Activated CD4-positive, CD25-positive, alpha-beta regulatory T cell (primary cell): ENCODE measurements at regions not wholly inside any gene's neighbourhood (a gene's known extent, or its start where the extent isn't known, plus 50 kb on each side); places are given as distances from the start of the nearest gene placed in this dataset.
"Not testable (repeated sequence)": the region's sequence is repeated elsewhere in the genome, so short reads cannot be mapped to it uniquely, and the experiment has no call there.

Source experiments
- DNase-seq, 4 experiments: peaks; one replicate each; lab custom pipeline; 2025; lab: John Stamatoyannopoulos, UW

GRCh38 chr20:16864069-16864468 lies 115.9 kb downstream of the OTOR start:
- no peak for DNase-seq

DNA sequence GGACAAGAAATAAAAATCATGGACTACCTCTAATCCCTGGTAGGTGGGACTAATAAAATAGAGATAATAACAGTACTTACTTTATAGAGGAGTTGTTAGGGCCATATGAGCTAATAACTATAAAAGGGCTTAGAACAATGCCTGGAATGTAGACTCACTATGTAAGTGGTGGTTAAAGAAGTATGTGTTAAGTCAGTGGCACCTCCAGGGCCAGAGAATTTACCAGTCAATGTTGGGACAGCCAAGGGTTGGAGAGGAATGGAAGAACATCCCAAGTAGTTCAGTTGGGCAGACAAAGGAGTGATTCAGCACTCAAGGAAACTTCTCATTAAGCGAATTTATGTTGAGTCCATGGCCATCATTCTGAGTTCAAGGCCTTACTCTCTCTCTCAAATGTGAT lies 116.8 kb downstream of the OTOR start:
- no peak for DNase-seq

DNA sequence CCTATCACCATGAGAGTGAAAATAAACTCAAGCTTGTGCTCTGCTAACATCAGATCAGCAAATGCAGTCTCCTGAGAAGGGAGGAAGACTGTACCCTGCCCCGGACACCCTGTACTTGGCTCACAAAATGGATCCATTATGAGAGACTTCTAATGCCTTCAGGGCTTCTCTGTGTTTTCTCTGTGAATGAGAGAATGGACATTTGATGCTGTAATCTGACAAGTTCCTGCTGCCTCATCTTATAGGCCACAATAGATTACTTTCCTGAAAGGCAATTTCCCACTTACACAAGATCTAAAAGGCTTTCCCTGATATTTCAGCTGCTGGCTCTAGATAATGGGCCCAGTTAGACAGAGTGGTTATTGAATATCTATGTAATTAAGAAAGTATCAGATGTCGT lies 117.2 kb downstream of the OTOR start:
- DNase-seq: no peak

GRCh38 chr20:16873124-16873523 lies 125.0 kb downstream of the OTOR start:
- DNase-seq: not testable (repeated sequence)

- no peak for DNase-seq
These were observed 128.9 kb downstream of the OTOR start for GRCh38 chr20:16877053-16877554.

DNA sequence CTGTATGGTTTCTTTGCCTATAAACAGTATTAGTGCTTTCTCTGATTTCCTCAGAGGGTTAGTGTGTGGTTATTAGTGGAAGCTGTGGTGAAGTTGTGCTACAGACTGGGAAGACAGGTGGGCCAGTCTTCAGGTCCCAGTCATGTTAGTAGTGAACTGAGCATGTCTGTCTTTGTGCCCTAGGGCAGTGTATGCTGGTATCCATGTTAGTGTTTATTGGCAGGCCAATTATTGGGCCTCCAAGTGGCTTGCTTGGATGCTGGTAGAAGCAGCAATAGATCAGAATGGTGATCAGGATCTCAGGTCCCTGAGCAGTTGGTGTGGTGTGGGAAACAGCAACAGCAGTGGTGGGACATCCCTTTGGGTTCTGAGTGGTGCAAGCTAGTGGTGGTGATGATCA lies 137.6 kb downstream of the OTOR start:
- no peak for DNase-seq

GRCh38 chr20:16898433-16898832 lies 150.3 kb downstream of the OTOR start:
- DNase-seq: no peak

- DNase-seq: no peak
These were observed 154.5 kb downstream of the OTOR start for GRCh38 chr20:16902662-16903061.

GRCh38 chr20:16904751-16905150 lies 156.6 kb downstream of the OTOR start:
- no peak for DNase-seq

DNA sequence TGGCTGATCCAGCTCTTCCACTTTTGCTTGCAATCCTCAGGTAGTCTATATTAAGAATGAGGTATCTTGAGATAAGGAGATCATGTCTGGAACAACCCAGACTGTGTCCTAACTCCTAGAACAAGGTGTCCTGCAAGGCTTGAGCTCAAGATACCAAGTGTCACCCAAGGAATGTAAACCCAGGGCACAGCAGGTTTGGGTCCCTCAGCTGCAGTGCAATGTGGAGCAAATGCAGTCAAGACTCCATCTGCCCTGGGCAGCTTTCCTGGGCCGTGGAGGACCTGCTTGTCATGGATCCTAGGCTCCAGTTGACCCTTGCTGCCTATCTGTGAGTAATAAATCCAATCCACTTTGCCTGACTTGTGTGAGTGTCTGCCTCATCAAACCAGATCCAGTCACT lies 166.1 kb downstream of the OTOR start:
- no peak for DNase-seq

- DNase-seq: no peak
These were observed 168.0 kb downstream of the OTOR start for GRCh38 chr20:16916165-16916564.

DNA sequence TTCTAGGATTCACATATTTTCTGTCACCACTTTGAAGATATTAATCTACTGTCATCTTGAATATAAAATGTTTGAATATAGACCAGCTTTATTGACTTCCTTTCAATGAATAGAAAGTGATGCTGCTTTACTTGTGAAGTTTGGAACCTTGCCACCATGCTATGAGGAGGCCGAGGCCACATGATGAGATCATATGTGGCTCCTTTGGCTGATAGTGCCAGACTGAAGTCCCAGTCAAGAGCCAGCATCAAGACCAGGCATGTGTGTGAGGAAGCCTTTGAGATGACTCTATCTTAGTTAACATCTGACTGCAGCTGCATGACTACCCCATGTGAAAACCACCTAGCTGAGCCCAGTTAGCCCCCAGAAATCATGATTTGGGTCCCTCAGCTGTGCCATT lies 169.5 kb downstream of the OTOR start:
- DNase-seq: no peak

DNA sequence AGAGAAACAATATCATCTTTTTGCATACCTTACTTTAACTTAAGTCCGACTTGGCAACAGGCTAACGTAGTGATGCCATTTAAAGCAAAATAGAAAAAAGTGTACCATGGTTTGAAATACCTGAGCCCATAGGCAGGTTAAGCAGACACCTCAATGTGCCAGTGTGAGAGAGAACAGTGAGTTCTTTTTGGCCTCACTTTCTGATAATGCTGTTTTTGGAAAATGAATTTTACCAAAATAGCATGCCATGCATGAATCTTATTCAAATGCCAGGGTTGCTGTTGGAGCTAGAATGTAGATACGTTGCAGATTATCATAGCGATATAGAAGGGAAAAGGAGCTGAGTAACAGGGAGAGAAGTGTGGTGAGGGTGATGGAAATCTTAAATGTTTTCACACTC lies 170.2 kb downstream of the OTOR start:
- DNase-seq: no peak

DNA sequence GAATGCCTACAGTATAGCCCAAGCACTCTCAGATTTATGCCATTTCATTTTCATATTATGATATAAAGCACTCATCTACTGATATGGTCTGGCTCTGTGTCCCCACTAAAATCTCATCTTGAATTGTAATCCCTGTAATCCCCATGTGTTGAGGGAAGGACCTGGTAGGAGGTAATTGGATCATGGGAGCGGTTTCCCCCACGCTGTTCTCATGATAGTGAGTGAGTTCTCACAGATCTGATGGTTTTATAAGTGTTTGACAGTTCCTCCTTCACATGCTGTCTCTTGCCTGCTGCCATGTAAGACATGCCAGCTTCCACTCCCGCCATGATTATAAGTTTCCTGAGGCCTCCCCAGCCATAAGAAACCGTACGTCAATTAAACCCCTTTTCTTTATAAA lies 171.7 kb downstream of the OTOR start:
- no peak for DNase-seq

GRCh38 chr20:16922834-16923233 lies 174.7 kb downstream of the OTOR start:
- no peak for DNase-seq

DNA sequence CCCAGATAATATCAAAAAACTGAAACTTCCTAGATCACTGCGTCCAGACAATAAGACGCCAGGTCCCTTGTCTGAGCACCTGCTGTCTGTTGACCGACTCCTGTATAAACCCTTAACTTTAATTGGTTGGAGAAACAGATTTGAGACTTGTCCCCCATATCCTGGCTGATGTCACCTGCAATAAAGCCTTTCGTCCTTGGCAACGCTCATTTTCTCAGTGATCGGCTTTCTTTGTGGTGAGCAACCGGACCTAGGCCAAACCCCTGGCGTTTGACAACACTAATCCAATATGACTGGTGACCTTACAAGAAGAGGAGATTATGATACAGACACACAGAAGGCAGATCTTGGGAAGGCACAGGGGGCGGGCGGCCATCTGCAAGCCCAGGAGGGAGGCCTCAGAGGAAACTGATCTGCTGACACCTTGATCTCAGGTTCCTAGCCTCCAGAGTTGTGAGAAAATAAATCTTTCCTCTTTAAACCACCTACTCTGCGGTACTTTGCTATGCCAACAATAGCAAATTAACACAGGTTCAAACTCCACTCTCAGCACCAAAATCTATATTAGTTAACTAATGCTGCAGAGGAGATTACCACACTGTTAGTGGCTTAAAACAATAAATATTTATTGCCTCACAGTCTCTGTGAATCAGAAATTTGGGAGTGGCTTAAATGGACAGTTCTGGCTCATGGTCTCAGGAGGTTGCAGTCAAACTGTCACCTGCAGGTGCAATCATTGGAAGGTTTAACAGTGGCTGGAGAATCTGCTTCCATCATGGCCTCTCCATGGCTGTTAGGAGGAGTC lies 178.7 kb downstream of the OTOR start:
- no peak for DNase-seq

GRCh38 chr20:16929756-16930155 lies 181.6 kb downstream of the OTOR start:
- DNase-seq: no peak

- DNase-seq: no peak
These were observed 182.5 kb downstream of the OTOR start for GRCh38 chr20:16930656-16931055.

GRCh38 chr20:16939051-16939450 lies 190.9 kb downstream of the OTOR start:
- DNase-seq: no peak

DNA sequence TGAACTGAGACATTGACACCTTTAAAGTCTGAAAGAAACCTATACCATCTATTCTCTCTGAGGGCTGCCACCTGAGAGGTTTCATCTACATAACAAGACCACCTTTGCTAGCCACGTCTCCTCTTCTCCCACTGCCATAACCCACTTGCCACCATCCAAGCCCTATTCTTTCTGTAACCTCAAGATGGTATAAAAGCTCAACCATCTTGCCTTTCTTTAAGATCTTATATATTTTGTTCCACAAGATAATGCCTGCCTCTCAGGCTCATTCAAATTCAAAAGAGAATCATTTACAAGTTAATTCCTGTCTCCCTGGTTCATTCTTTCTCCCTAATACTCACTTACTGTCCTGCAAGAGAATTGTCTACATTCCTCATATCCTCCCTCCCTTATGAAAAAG lies 192.5 kb downstream of the OTOR start:
- no peak for DNase-seq

DNA sequence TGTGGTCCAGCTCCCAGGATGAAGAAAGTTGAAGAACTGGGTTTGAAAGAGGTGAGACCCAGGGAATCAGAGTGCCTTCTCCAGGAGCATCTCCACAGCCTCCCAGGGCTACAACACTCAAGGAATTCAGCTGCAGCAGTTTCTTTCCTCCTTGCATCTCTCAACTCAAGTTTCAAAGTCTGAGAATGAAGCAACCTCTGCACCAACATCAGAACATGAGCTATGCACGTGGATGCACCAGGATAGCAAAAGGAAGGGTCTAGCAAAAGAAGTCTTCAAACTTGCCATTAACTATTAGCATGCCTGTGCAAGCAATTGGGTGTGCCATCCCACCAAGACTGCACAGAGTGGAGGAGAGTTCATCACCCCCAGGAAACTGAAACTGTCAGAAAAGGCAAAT lies 193.9 kb downstream of the OTOR start:
- DNase-seq: no peak

- no peak for DNase-seq
These were observed 194.6 kb downstream of the OTOR start for GRCh38 chr20:16942756-16943155.

GRCh38 chr20:16944745-16945144 lies 196.6 kb downstream of the OTOR start:
- no peak for DNase-seq

DNA sequence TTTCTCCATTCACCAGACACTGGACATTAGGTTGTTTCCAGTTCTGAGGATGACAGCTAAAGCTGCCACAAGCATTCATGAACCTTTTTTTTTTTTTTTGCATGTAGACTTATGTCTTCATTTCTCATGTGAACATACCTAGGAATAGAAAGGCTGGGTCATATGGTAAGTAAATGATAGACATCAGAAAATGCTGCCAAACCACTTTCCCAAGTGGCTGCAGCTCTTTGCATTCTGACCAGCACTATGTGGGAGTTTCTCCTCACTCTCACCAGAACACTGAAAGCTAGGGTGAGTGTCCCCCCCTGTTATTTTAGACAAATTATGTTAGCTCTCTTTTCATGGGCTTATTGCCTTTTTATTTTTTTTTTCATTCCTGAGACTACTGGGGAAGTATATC lies 197.5 kb downstream of the OTOR start:
- no peak for DNase-seq
